ENCODE measurements at regions not wholly inside any gene's neighbourhood (a gene's known extent, or its start where the extent isn't known, plus 50 kb on each side); places are given as distances from the start of the nearest gene placed in this dataset.

DNA sequence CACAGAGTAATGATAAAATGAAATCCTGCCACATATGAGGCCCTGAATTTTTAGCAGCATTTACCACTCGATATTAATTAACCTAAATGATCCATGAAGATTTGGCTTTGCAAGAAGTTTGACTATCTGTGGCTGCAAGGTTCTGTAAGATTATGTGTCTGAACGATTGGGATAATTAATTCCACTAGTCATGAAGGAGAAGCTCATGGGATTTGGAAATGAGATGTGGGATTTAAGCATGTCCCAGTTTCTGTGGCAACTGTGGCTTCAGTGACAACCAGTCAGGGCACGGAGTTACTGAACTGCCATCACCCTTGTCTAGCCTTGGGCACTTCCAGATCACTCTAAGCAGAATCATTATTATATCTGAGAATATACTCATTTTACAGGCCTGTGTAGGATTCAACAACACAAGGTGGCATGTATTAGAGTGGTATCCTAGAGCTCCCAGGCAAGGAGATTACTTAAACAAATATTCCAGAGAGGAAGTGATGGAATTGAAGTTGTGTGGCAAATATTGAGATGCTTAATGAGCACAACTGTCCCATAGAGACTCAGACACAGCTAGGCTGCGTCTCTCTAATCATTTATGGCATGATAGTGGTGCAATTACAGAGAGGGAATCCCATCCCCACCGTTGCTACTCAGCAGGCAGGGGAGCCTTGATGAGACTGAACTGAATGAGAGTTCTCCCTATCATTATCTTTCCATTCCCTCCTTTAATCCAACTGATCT is 205.0 kb upstream of the KRR1 start:
- BruUV-seq (replicated peaks) = no TSS peak
- TF ChIP-seq POLR2A (IDR thresholded peaks at IDR 0.05; ENCODE audit: low read depth, low read length) = no peak
- no peak for TF ChIP-seq MXI1 (IDR thresholded peaks at IDR 0.05; ENCODE audit: borderline replicate concordance, low read depth, low read length)
- TF ChIP-seq, protein P1, sequence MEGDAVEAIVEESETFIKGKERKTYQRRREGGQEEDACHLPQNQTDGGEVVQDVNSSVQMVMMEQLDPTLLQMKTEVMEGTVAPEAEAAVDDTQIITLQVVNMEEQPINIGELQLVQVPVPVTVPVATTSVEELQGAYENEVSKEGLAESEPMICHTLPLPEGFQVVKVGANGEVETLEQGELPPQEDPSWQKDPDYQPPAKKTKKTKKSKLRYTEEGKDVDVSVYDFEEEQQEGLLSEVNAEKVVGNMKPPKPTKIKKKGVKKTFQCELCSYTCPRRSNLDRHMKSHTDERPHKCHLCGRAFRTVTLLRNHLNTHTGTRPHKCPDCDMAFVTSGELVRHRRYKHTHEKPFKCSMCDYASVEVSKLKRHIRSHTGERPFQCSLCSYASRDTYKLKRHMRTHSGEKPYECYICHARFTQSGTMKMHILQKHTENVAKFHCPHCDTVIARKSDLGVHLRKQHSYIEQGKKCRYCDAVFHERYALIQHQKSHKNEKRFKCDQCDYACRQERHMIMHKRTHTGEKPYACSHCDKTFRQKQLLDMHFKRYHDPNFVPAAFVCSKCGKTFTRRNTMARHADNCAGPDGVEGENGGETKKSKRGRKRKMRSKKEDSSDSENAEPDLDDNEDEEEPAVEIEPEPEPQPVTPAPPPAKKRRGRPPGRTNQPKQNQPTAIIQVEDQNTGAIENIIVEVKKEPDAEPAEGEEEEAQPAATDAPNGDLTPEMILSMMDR (conservative IDR thresholded peaks at IDR 0.05; ENCODE audit: low read depth, low read length) = no peak
- no peak for TF ChIP-seq CEBPB (IDR thresholded peaks at IDR 0.05; ENCODE audit: low read depth, low read length)
- TF ChIP-seq SMC3 (IDR thresholded peaks at IDR 0.05; ENCODE audit: low read depth, low read length) = no peak
- TF ChIP-seq MAZ (IDR thresholded peaks at IDR 0.05; ENCODE audit: borderline replicate concordance, low read depth, low read length) = no peak
- no peak for TF ChIP-seq BHLHE40 (IDR thresholded peaks at IDR 0.05; ENCODE audit: low read depth, low read length)
- TF ChIP-seq, protein P2, sequence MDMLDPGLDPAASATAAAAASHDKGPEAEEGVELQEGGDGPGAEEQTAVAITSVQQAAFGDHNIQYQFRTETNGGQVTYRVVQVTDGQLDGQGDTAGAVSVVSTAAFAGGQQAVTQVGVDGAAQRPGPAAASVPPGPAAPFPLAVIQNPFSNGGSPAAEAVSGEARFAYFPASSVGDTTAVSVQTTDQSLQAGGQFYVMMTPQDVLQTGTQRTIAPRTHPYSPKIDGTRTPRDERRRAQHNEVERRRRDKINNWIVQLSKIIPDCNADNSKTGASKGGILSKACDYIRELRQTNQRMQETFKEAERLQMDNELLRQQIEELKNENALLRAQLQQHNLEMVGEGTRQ (IDR thresholded peaks at IDR 0.05; ENCODE audit: low read depth, low read length) = no peak
- no peak for TF ChIP-seq CHD1 (IDR thresholded peaks at IDR 0.05; ENCODE audit: low read depth, low read length)
- TF ChIP-seq RCOR1 (IDR thresholded peaks at IDR 0.05; ENCODE audit: insufficient replicate concordance, low read length) = no peak
- Histone ChIP-seq H2AK5ac (ENCODE audit: low read depth, low read length) (peak overlapping the region; percentile 9; the same call in 1 of the 2 replicates), H3K4me1 (ENCODE audit: control insufficient read depth, insufficient read depth, low read length) (peaks cover 10% of the 10 kb centered on the region), H2AFZ (replicated peaks; ENCODE audit: low read length, poor library complexity) (no peak overlapping the region), H3K36me3 (ENCODE audit: control insufficient read depth, insufficient read depth, low read length) (no peaks in the 10 kb centered on the region), H3K23ac (ENCODE audit: low read depth, low read length) (no peak overlapping the region), H3K14ac (replicated peaks; ENCODE audit: low read depth, low read length) (no peak overlapping the region), H4K8ac (ENCODE audit: low read depth in 2 of 2, low read length in 2 of 2) (peak overlapping the region in 1 of 2 experiments; percentile 46; a peak in 1 of 4 replicates), H2BK20ac (ENCODE audit: low read depth, low read length) (0 out of 2 replicates have a peak overlapping the region, but pooled peaks have one; percentile 7), H3K9me1 (ENCODE audit: insufficient read depth, low read length) (peaks cover 3% of the 10 kb centered on the region), H3K4me2 (ENCODE audit: low read depth, low read length) (no peak overlapping the region), H2BK120ac (ENCODE audit: low read depth, low read length) (peak overlapping the region; percentile 3; the same call in 1 of the 2 replicates), H3K4me3 (ENCODE audit: insufficient read depth, low read depth, low read length) (no peak overlapping the region), H3K79me1 (ENCODE audit: low read depth in 1 of 2, low read length in 2 of 2) (no peaks in the 10 kb centered on the region), H2BK15ac (ENCODE audit: low read depth, low read length) (peak overlapping the region; percentile 16; the same call in 1 of the 3 replicates), H2BK5ac (ENCODE audit: low read depth, low read length, poor library complexity, severe bottlenecking) (no peak overlapping the region), H3K27me3 (ENCODE audit: control insufficient read depth, insufficient read depth, low read length) (no peaks in the 10 kb centered on the region), H3K4ac (ENCODE audit: low read depth, low read length) (peak overlapping the region; percentile 2; the same call in 1 of the 2 replicates), H3K9ac (ENCODE audit: low read depth, low read length) (no peak overlapping the region), H2AK9ac (replicated peaks; ENCODE audit: low read depth, low read length, poor library complexity) (no peak overlapping the region), H4K91ac (ENCODE audit: insufficient read depth, low read depth, low read length) (no peak overlapping the region), H3K18ac (ENCODE audit: low read depth, low read length) (peak overlapping the region; percentile 7; the same call in 1 of the 2 replicates), H3K9me3 (ENCODE audit: control insufficient read depth, insufficient read depth, low read length) (no peaks in the 10 kb centered on the region), H3K56ac (ENCODE audit: extremely low read depth, insufficient read depth, low read length) (no peak overlapping the region), H4K5ac (ENCODE audit: low read depth, low read length) (no peak overlapping the region), H3K27ac (ENCODE audit: insufficient read depth, low read length) (no peak overlapping the region), H4K20me1 (ENCODE audit: insufficient read depth, low read length) (no peaks in the 10 kb centered on the region)
- in situ Hi-C loops (cut with MboI; ENCODE audit: low sequenced_read_pairs) (no loop called here), intact Hi-C loops (cut with micrococcal nuclease) (no loop called here), dilution Hi-C loops (cut with HindIII; ENCODE audit: low sequenced_read_pairs, unreplicated experiment) (no loop called here)
- ChIA-PET CTCF (interaction anchor here (0.6 to 1.0 kb wide), 2 partner anchors 34 to 303 kb away, joined by 3 to 4 read pairs; no protein-coding TSS in a partner anchor), POLR2A (ENCODE audit: unreplicated experiment) (no interaction called here)
- no peak for ATAC-seq (ENCODE audit: low read depth)
- no CpG with 5 or more reads among the region's 5 CpGs for WGBS, 2 experiments (ENCODE audit: extremely low coverage in 2 of 2, insufficient read length in 1 of 2)
- DNase-seq = no peak
